Fibroblast of pulmonary artery (primary cell): ENCODE measurements at regions not wholly inside any gene's neighbourhood (a gene's known extent, or its start where the extent isn't known, plus 50 kb on each side); places are given as distances from the start of the nearest gene placed in this dataset.

Experiments
- DNase-seq: peaks from one replicate; pipeline ENCODE4 v3.0.0-alpha.2; 2010; ENCODE audit warnings: low read depth
- H3K4me3 ChIP-seq: replicated peaks from 2 replicates; pipeline ENCODE4 v1.5.1; 2011; ENCODE audit warnings: low read depth, mild to moderate bottlenecking, control low read depth, low read length, moderate library complexity
- CTCF ChIP-seq: IDR thresholded peaks from 2 replicates; pipeline ENCODE4 v1.5.1; 2011; ENCODE audit warnings: mild to moderate bottlenecking, control low read depth, low read length, inconsistent platforms; ENCODE audit errors: missing control alignments

DNA sequence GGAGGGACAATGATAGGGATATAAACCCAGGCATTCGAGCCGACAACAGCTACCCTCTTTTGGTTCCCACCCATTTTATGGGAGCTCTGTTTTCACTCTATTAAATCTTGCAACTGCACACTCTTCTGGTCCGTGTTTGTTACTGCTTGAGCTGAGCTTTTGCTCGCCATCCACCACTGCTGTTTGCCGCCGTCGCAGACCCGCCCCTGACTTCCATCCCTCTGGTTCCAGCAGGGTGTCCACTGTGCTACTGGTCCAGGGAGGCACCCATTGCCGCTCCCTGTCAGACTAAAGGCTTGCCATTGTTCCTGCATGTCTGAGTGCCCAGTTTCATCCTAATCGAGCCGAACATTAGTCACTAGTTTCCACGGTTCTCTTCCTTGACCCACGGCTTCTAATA lies 1170.5 kb upstream of the PABPC4L start:
- H3K4me3 ChIP-seq: no peak overlapping the region
- TF ChIP-seq CTCF: no peak
- no peak for DNase-seq

GRCh38 chr4:135371137-135371536 lies 1169.5 kb upstream of the PABPC4L start:
- no peak overlapping the region for H3K4me3 ChIP-seq
- DNase-seq: no peak
- TF ChIP-seq CTCF: peak; percentile 4

DNA sequence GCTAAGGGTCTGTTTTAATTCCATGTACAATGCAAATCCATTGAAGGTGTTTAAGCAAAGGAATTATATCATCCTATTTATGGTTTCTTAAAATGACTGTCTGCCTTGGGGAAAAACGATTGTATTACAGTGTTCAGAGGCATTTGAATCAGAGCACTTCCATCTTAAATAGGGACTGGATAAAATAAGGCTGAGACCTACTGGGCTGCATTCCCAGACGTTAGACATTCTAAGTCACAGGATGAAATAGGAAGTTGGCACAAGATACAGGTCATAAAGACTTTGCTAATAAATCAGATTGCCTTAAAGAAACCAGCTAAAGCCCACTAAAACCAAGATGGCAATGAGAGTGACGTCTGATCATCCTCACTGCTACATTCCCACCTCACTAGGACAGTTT lies 1167.2 kb upstream of the PABPC4L start:
- no peak overlapping the region for H3K4me3 ChIP-seq
- no peak for TF ChIP-seq CTCF
- peak; percentile 11 for DNase-seq

DNA sequence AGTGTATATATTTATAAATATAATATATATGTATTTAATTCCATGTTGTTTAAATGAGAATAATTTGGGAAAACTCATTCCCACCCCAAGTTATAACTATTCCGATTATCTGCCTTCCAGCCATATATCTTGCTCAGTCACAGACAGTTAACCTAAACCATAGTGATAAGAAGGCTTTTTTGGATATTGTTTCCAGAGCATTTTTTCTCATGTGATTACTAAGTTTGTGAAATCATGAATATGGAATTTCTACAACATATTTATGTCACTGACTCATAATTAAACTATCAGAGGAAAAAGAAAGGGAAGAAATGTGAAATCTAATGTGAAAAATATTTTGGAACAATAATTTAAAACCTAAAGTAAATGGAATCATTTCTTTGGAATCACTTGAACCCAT lies 1163.5 kb upstream of the PABPC4L start:
- peak; percentile 52 for DNase-seq
- H3K4me3 ChIP-seq: no peak overlapping the region
- no peak for TF ChIP-seq CTCF

- no peak for DNase-seq
- TF ChIP-seq CTCF: no peak
- H3K4me3 ChIP-seq: no peak overlapping the region
Measured at GRCh38 chr4:135359128-135359527, 1157.5 kb upstream of the PABPC4L start.

DNA sequence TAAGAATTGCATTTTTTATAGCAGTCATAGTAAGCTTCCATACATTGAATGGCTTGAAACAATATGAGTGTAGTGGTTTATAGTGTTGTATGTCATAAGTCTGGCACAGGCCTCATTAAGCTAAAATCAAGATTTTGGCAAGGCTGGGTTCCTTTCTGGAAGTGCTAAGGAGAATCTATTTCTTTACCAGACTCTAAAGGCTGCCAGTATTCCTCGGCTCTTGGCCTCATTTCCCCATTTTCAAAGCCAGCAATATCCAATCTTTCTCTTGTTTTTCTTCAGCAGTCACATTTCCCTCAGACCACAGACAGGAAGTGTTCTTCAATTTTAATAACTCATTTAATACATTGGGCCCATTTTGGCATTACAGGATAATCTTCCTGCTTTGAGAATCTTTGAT lies 1155.5 kb upstream of the PABPC4L start:
- no peak overlapping the region for H3K4me3 ChIP-seq
- TF ChIP-seq CTCF: no peak
- DNase-seq: no peak

DNA sequence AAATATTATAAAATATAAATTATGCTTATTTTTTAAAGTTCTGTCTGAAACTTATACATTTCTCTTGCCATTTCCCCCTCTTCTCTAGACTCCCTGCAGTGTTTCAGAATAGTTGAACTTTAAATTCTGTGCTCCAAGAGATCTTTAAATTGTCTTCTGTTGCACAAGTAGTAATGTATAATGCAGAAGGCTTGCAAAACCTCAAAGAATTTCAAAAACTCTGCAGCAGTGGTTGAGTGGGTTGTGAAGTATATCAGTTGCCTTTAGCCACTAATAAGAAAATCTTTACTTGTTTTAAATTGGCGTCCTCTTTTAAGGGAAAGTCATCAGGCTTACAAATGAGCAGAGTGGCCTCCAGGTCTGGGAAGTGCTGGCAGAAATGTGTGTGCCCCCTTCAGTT lies 1153.3 kb upstream of the PABPC4L start:
- peak; percentile 11 for DNase-seq
- H3K4me3 ChIP-seq: no peak overlapping the region
- no peak for TF ChIP-seq CTCF
